OCI-LY7 (cell line): ENCODE measurements at regions not wholly inside any gene's neighbourhood (a gene's known extent, or its start where the extent isn't known, plus 50 kb on each side); places are given as distances from the start of the nearest gene placed in this dataset.

Experiments used
- BruUV-seq: library from RNA; stranded (reverse); fragments of 400-500 nt; replicated peaks from 2 replicates; lab custom pipeline; 2021; lab: Mats Ljungman, UMichigan
- CTCF ChIA-PET: fragments of 300-600 bp; sonication (Branson Sonifier 250); formaldehyde crosslinking; loops from one replicate; lab custom pipeline; 2022; ENCODE audit warnings: antibody characterized with exemption; ENCODE audit not compliant: unreplicated experiment; lab: Charles Lee
- POLR2A ChIA-PET: fragments of 300-600 bp; sonication (Branson Sonifier 250); formaldehyde crosslinking; loops from one replicate; lab custom pipeline; 2022; ENCODE audit warnings: antibody characterized with exemption; lab: Charles Lee
- DNase-seq: peaks from one replicate; pipeline ENCODE4 v3.0.0-alpha.2; 2015; ENCODE audit warnings: low spot score
- H2AFZ ChIP-seq: fragments of 200-600 bp; sonication (generic), shearing (Covaris generic); 2 replicates; pipeline ENCODE4 v1.6.1; 2014; ENCODE audit warnings: mild to moderate bottlenecking, antibody characterized with exemption, low read length, moderate library complexity
- H3K27ac ChIP-seq: fragments of 200-600 bp; sonication (generic); 2 replicates; pipeline ENCODE4 v1.5.1; 2014; ENCODE audit warnings: mixed run types, low read depth, mild to moderate bottlenecking, moderate library complexity, low read length, inconsistent platforms; ENCODE audit not compliant: poor library complexity, severe bottlenecking
- H3K36me3 ChIP-seq: fragments of 200-600 bp; sonication (generic); 2 replicates; pipeline ENCODE4 v1.6.1; 2014; ENCODE audit warnings: mild to moderate bottlenecking, antibody characterized with exemption, low read length, moderate library complexity, mixed read lengths; ENCODE audit not compliant: insufficient read depth
- H3K4me1 ChIP-seq: fragments of 200-600 bp; sonication (generic); 2 replicates; pipeline ENCODE4 v1.5.1; 2014; ENCODE audit warnings: mild to moderate bottlenecking, low read length; ENCODE audit not compliant: insufficient read depth, poor library complexity, severe bottlenecking
- H3K4me2 ChIP-seq: fragments of 200-600 bp; sonication (generic); 2 replicates; pipeline ENCODE4 v1.6.1; 2014; ENCODE audit warnings: mild to moderate bottlenecking, low read length
- H3K4me3 ChIP-seq: fragments of 200-600 bp; sonication (generic); 2 replicates; pipeline ENCODE4 v1.5.1; 2014; ENCODE audit warnings: mild to moderate bottlenecking, low read depth, low read length; ENCODE audit not compliant: poor library complexity, severe bottlenecking
- H3K79me2 ChIP-seq: fragments of 200-600 bp; sonication (generic); 2 replicates; pipeline ENCODE4 v1.6.1; 2016; ENCODE audit warnings: low read depth, mild to moderate bottlenecking, low read length, moderate library complexity, mixed read lengths; ENCODE audit not compliant: insufficient read depth
- H3K9me2 ChIP-seq: fragments of 200-600 bp; sonication (generic); 2 replicates; pipeline ENCODE4 v1.6.1; 2016; ENCODE audit warnings: mild to moderate bottlenecking, low read length, mixed read lengths; ENCODE audit not compliant: insufficient read depth
- H3K9me3 ChIP-seq: fragments of 200-600 bp; sonication (generic); 2 replicates; pipeline ENCODE4 v1.6.1; 2014; ENCODE audit warnings: mild to moderate bottlenecking, mixed run types, low read length, mixed read lengths
- H4K20me1 ChIP-seq: fragments of 200-600 bp; sonication (generic); 2 replicates; pipeline ENCODE4 v1.6.1; 2014; ENCODE audit warnings: mild to moderate bottlenecking, antibody characterized with exemption, low read length, moderate library complexity, mixed read lengths; ENCODE audit not compliant: insufficient read depth
- CTCF ChIP-seq: fragments of 200-600 bp; sonication (generic); conservative IDR thresholded peaks from 2 replicates; pipeline ENCODE4 v1.5.1; 2014; ENCODE audit warnings: mild to moderate bottlenecking, antibody characterized with exemption, low read length, moderate library complexity, mixed read lengths
- EZH2phosphoT487 ChIP-seq: fragments of 200-600 bp; sonication (generic); IDR thresholded peaks from 2 replicates; pipeline ENCODE4 v1.6.1; 2018; ENCODE audit warnings: low read depth, borderline replicate concordance, mild to moderate bottlenecking, mixed run types, antibody characterized with exemption, low read length, moderate library complexity, mixed read lengths
- intact Hi-C: fragments of 100-400 bp; cut with micrococcal nuclease; formaldehyde crosslinking; loops from one replicate; pipeline ENCODE4 v1.10.0; 2022; ENCODE audit not compliant: unreplicated experiment

- BruUV-seq: no TSS peak
- Histone ChIP-seq H3K9me2 (no peaks in the 10 kb centered on the region), H3K9me3 (no peaks in the 10 kb centered on the region), H3K4me2 (no peak overlapping the region), H3K36me3 (no peaks in the 10 kb centered on the region), H3K27ac (no peak overlapping the region), H3K4me1 (no peaks in the 10 kb centered on the region), H4K20me1 (no peaks in the 10 kb centered on the region), H2AFZ (no peak overlapping the region), H3K4me3 (no peak overlapping the region), H3K79me2 (no peaks in the 10 kb centered on the region)
- POLR2A ChIA-PET: no interaction called here
- TF ChIP-seq EZH2phosphoT487: no peak
- no peak for TF ChIP-seq CTCF
- CTCF ChIA-PET: no interaction called here
- no peak for DNase-seq
- intact Hi-C loops: no loop called here
These were observed 517.4 kb downstream of the RFC3 start for GRCh38 chr13:34335014-34336007.

DNA sequence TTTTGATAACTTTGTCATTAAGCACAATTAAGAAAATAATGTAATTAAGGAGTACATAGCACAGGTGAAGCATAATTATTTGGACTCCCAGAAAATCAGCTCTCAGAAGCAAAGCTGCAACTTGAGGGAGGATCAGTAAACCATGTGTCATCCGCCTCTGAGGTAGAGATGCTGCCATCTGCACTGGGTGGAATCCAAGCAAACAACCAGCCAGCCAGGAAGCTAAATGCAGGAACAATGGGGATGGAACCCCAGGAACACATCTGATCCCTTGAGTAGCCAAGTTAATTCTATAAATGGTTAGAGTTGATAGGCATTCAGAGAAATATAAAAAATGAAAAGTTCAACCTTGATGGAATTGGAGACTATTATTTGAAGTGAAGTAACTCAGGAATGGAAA is 520.2 kb downstream of the RFC3 start:
- H3K79me2 ChIP-seq: no peaks in the 10 kb centered on the region
- no peak overlapping the region for H2AFZ ChIP-seq
- intact Hi-C loops: no loop called here
- ChIA-PET POLR2A (interaction anchor here (0.7 kb wide), 1 partner anchor 8 kb away, joined by 3 read pairs; no protein-coding TSS in a partner anchor), CTCF (no interaction called here)
- no peak overlapping the region for H3K27ac ChIP-seq
- H3K4me2 ChIP-seq: no peak overlapping the region
- H3K9me3 ChIP-seq: no peaks in the 10 kb centered on the region
- no peaks in the 10 kb centered on the region for H3K36me3 ChIP-seq
- no peaks in the 10 kb centered on the region for H4K20me1 ChIP-seq
- no peak for DNase-seq
- no TSS peak for BruUV-seq
- H3K4me1 ChIP-seq: no peaks in the 10 kb centered on the region
- no peaks in the 10 kb centered on the region for H3K9me2 ChIP-seq
- H3K4me3 ChIP-seq: no peak overlapping the region
- no peak for TF ChIP-seq EZH2phosphoT487
- no peak for TF ChIP-seq CTCF

- H4K20me1 ChIP-seq: no peaks in the 10 kb centered on the region
- no peaks in the 10 kb centered on the region for H3K9me3 ChIP-seq
- no peak overlapping the region for H2AFZ ChIP-seq
- no peaks in the 10 kb centered on the region for H3K4me1 ChIP-seq
- H3K4me3 ChIP-seq: no peak overlapping the region
- no TSS peak for BruUV-seq
- CTCF ChIA-PET: no interaction called here
- intact Hi-C loops: no loop called here
- no peak overlapping the region for H3K27ac ChIP-seq
- H3K79me2 ChIP-seq: no peaks in the 10 kb centered on the region
- H3K9me2 ChIP-seq: no peaks in the 10 kb centered on the region
- no peaks in the 10 kb centered on the region for H3K36me3 ChIP-seq
- POLR2A ChIA-PET: no interaction called here
- TF ChIP-seq EZH2phosphoT487: no peak
- no peak for TF ChIP-seq CTCF
- H3K4me2 ChIP-seq: no peak overlapping the region
- DNase-seq: no peak
These were observed 522.6 kb downstream of the RFC3 start for GRCh38 chr13:34340534-34340933.
